Kidney (tissue), 13 donors: ENCODE measurements at regions not wholly inside any gene's neighbourhood (a gene's known extent, or its start where the extent isn't known, plus 50 kb on each side); places are given as distances from the start of the nearest gene placed in this dataset.
A peak's percentile ranks its signal among the peaks of the same experiment; 100 is the strongest.

Source experiments
- DNase-seq, 5 donors: peaks; one replicate each; pipeline ENCODE4 v3.0.0-alpha.2; 2013 to 2020
- FAIRE-seq: peaks from 2 replicates; lab custom pipeline; 2012; peaks lifted over from hg19 to GRCh38; lab: Jason Lieb, UNC
- H3K27ac ChIP-seq, 2 donors: one replicate each; pipeline ENCODE4 v1.7.0; 2013; ENCODE audit warnings: low read depth in 2 of 2, low read length in 2 of 2, inconsistent platforms in 1 of 2
- H3K27me3 ChIP-seq: one replicate; pipeline ENCODE4 v1.7.1; 2013; ENCODE audit warnings: low read length, inconsistent platforms; ENCODE audit not compliant: control insufficient read depth, insufficient read depth
- H3K36me3 ChIP-seq, 3 donors: one replicate each; pipeline versions ENCODE4 v1.7.0 to v1.7.1; 2013; ENCODE audit warnings: low read length in 3 of 3, control low read depth in 1 of 3, inconsistent platforms in 1 of 3; ENCODE audit not compliant: insufficient read depth in 3 of 3, control insufficient read depth in 2 of 3
- H3K4me1 ChIP-seq, 3 donors: one replicate each; pipeline versions ENCODE4 v1.7.0 to v1.7.1; 2013; ENCODE audit warnings: low read length in 3 of 3, inconsistent platforms in 1 of 3, low read depth in 1 of 3; ENCODE audit not compliant: control insufficient read depth in 2 of 3, insufficient read depth in 2 of 3
- H3K4me3 ChIP-seq, 3 donors: one replicate each; pipeline versions ENCODE4 v1.7.0 to v1.8.1; 2013; ENCODE audit warnings: low read length in 3 of 3, control low read depth in 1 of 3, inconsistent platforms in 1 of 3
- H3K9ac ChIP-seq, 3 donors: one replicate each; pipeline versions ENCODE4 v1.7.0 to v1.7.1; 2013; ENCODE audit warnings: low read length in 3 of 3, control low read depth in 1 of 3, inconsistent platforms in 1 of 3
- H3K9me3 ChIP-seq, 3 donors: one replicate each; pipeline versions ENCODE4 v1.7.0 to v1.7.1; 2013; ENCODE audit warnings: low read length in 3 of 3, control low read depth in 1 of 3, inconsistent platforms in 1 of 3; ENCODE audit not compliant: control insufficient read depth in 2 of 3, insufficient read depth in 1 of 3
- CTCF ChIP-seq: IDR thresholded peaks from 3 replicates; pipeline ENCODE4 v1.5.1; 2012; ENCODE audit warnings: mild to moderate bottlenecking, moderate library complexity, borderline replicate concordance; ENCODE audit not compliant: insufficient read depth; ENCODE audit errors: extremely low read depth
- intact Hi-C: fragments of 100-400 bp; cut with DNase I; formaldehyde crosslinking; loops from one replicate; pipeline ENCODE4 v1.11.1; 2022
- donor health status: control.
- donor health status: control.
- donor health status: control.
- donor health status: control.
- donor health status: control.
- donor health status: DM: yes; HTN: yes; CAD: no.
- donor health status: Normal renal cell carcinoma (clear cell type).

GRCh38 chr5:12691330-12691729, 787.1 kb upstream of the CTNND2 start:
- Histone ChIP-seq H3K27me3 (no peaks in the 10 kb centered on the region), H3K9me3 (no peaks in the 10 kb centered on the region), H3K27ac (no peak overlapping the region), H3K4me3 (no peak overlapping the region), H3K4me1 (no peaks in the 10 kb centered on the region), H3K9ac (no peak overlapping the region), H3K36me3 (no peaks in the 10 kb centered on the region)
- no peak for FAIRE-seq
- TF ChIP-seq CTCF: no peak
- intact Hi-C loops: no loop called here
- DNase-seq: peak in 2 of 5 donors; percentile 2

DNA sequence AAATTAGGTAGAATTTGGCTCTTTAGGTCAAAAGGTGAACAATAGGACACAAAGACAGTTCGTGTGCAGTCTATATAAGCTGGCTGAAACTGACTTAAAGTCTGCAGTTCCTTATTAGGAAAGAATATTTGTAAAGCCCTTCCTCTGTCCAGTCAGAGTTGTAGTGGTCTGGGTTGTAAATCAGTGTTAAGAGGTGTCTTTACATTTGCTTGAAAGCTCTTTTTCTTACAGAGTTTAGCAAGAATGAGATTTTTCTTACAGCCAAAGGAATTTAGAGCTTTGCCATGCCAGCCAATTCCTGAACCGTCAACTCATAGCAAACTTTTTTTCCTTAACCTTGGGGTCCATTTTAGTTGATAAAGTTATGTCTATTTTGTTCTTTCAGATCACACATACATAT, 786.1 kb upstream of the CTNND2 start:
- no peak overlapping the region for H3K4me3 ChIP-seq
- H3K9me3 ChIP-seq: no peaks in the 10 kb centered on the region
- TF ChIP-seq CTCF: no peak
- DNase-seq (no peak), FAIRE-seq (no peak)
- intact Hi-C loops: no loop called here
- H3K36me3 ChIP-seq: no peaks in the 10 kb centered on the region
- no peak overlapping the region for H3K27ac ChIP-seq
- H3K4me1 ChIP-seq: no peaks in the 10 kb centered on the region
- no peaks in the 10 kb centered on the region for H3K27me3 ChIP-seq
- no peak overlapping the region for H3K9ac ChIP-seq

DNA sequence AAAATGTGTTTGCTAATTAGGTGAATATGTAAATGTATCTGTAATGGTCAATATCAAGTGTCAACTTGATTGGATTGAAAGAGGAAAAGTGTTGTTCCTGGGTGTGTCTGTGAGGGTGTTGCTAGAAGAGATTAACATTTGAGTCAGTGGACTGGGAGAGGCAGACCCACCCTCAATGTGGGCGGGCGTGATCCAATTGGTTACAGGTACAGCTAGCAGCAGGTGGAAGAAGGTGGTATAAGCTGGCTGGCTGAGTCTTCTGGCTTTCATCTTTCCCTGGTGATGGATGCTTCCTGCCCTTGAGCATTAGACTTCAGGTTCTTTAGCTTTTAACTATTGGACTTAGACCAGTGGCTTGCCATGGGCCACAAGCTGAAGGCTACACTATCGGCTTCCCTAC, 779.0 kb upstream of the CTNND2 start:
- H3K36me3 ChIP-seq: no peaks in the 10 kb centered on the region
- H3K4me3 ChIP-seq: no peak overlapping the region
- FAIRE-seq (no peak), DNase-seq (no peak)
- intact Hi-C loops: no loop called here
- H3K4me1 ChIP-seq: no peaks in the 10 kb centered on the region
- no peak overlapping the region for H3K27ac ChIP-seq
- TF ChIP-seq CTCF: no peak
- H3K9ac ChIP-seq: no peak overlapping the region
- H3K9me3 ChIP-seq: no peaks in the 10 kb centered on the region
- no peaks in the 10 kb centered on the region for H3K27me3 ChIP-seq

GRCh38 chr5:12679731-12680130, 775.5 kb upstream of the CTNND2 start:
- Histone ChIP-seq H3K27me3 (no peaks in the 10 kb centered on the region), H3K4me3 (no peak overlapping the region), H3K27ac (no peak overlapping the region), H3K9ac (no peak overlapping the region), H3K9me3 (peaks cover 0 to 2% (median 0%) of the 10 kb centered on the region in 3 donors), H3K36me3 (no peaks in the 10 kb centered on the region), H3K4me1 (no peaks in the 10 kb centered on the region)
- peak; percentile 99 for FAIRE-seq
- TF ChIP-seq CTCF: no peak
- intact Hi-C loops: no loop called here
- DNase-seq: no peak
